ENCODE measurements at regions not wholly inside any gene's neighbourhood (a gene's known extent, or its start where the extent isn't known, plus 50 kb on each side); places are given as distances from the start of the nearest gene placed in this dataset.

DNA sequence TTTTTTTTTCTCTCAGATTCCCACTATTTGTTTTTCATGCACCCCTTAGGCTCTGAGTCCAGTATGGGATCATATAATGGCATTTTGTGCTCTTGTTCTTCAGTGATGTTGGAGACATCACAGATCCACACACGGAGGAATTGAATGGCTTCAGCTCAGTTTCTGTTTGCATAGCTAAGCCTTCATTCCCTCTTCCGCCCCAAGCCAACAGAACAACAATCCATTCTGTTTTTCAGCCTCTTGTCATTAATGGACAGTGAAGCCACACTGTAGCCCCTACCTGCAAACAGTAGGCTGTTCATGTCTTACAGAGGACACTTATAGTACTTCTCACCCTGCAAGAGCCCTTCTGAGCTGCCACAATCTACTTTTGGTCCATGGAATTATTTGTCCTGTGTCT, 64.0 kb upstream of the ZSWIM2 start:
- H3K4me2 ChIP-seq (ENCODE audit: low read depth, low read length, poor library complexity, severe bottlenecking), result no peak overlapping the region
- no peak overlapping the region for H2AFZ ChIP-seq (ENCODE audit: low read depth, low read length, severe bottlenecking)
- H3K4me3 ChIP-seq (ENCODE audit: insufficient read depth, low read length, poor library complexity, severe bottlenecking), result no peak overlapping the region
- no peak overlapping the region for H3K27ac ChIP-seq (ENCODE audit: low read depth, low read length)
- TF ChIP-seq, protein P1, sequence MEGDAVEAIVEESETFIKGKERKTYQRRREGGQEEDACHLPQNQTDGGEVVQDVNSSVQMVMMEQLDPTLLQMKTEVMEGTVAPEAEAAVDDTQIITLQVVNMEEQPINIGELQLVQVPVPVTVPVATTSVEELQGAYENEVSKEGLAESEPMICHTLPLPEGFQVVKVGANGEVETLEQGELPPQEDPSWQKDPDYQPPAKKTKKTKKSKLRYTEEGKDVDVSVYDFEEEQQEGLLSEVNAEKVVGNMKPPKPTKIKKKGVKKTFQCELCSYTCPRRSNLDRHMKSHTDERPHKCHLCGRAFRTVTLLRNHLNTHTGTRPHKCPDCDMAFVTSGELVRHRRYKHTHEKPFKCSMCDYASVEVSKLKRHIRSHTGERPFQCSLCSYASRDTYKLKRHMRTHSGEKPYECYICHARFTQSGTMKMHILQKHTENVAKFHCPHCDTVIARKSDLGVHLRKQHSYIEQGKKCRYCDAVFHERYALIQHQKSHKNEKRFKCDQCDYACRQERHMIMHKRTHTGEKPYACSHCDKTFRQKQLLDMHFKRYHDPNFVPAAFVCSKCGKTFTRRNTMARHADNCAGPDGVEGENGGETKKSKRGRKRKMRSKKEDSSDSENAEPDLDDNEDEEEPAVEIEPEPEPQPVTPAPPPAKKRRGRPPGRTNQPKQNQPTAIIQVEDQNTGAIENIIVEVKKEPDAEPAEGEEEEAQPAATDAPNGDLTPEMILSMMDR (IDR thresholded peaks at IDR 0.05; ENCODE audit: insufficient read depth, low read length, poor library complexity, severe bottlenecking), result no peak
- H3K36me3 ChIP-seq (ENCODE audit: low read length), result no peaks in the 10 kb centered on the region
- no peaks in the 10 kb centered on the region for H3K9me2 ChIP-seq (replicated peaks; ENCODE audit: insufficient read depth, low read length)
- H3F3A ChIP-seq (ENCODE audit: insufficient read depth), result no peaks in the 10 kb centered on the region
- H3K27me3 ChIP-seq (ENCODE audit: low read length), result no peaks in the 10 kb centered on the region
- no peak overlapping the region for H3K9ac ChIP-seq (ENCODE audit: low read length)
- H4K20me1 ChIP-seq (ENCODE audit: low read depth, low read length), result no peaks in the 10 kb centered on the region
- no peaks in the 10 kb centered on the region for H3K9me3 ChIP-seq (ENCODE audit: insufficient read depth, low read length)
- no peaks in the 10 kb centered on the region for H3K79me2 ChIP-seq (ENCODE audit: insufficient read depth, low read length)

DNA sequence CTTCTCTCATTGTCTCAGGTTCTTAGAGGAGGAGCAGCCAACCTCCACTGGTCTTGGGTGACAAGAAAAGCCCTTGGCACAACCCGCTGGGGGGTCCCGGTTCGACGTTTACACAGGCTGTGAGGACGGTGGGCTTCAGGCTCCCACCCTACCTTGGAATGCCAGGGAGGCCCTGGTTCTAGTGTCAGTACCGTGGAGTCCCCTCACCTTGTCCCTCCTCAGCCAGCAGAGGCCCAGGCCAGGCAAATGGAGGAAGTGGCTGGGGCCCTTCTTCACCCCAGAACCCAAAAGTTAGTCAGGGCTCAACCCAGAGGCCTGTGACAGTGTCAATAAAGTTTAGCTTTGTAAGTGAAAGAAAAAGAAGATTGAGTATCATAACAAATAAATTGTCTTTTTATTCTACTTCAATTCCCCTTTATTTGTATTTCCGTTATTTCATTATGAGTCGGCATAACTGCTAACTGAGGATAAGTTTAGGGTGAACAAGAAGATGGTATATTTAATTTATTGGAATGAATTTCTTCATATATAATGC, 62.6 kb upstream of the ZSWIM2 start:
- Histone ChIP-seq H4K20me1 (ENCODE audit: low read depth, low read length) (no peaks in the 10 kb centered on the region), H3K27me3 (ENCODE audit: low read length) (no peaks in the 10 kb centered on the region), H3K4me2 (ENCODE audit: low read depth, low read length, poor library complexity, severe bottlenecking) (no peak overlapping the region), H2AFZ (ENCODE audit: low read depth, low read length, severe bottlenecking) (no peak overlapping the region), H3K9me2 (replicated peaks; ENCODE audit: insufficient read depth, low read length) (no peaks in the 10 kb centered on the region), H3K79me2 (ENCODE audit: insufficient read depth, low read length) (no peaks in the 10 kb centered on the region), H3K9me3 (ENCODE audit: insufficient read depth, low read length) (no peaks in the 10 kb centered on the region), H3F3A (ENCODE audit: insufficient read depth) (no peaks in the 10 kb centered on the region), H3K27ac (ENCODE audit: low read depth, low read length) (no peak overlapping the region), H3K9ac (ENCODE audit: low read length) (no peak overlapping the region), H3K4me3 (ENCODE audit: insufficient read depth, low read length, poor library complexity, severe bottlenecking) (no peak overlapping the region), H3K36me3 (ENCODE audit: low read length) (no peaks in the 10 kb centered on the region)
- TF ChIP-seq, protein P1 (IDR thresholded peaks at IDR 0.05; ENCODE audit: insufficient read depth, low read length, poor library complexity, severe bottlenecking), result no peak
- no peak for TF ChIP-seq EZH2phosphoT487 (conservative IDR thresholded peaks at IDR 0.05; ENCODE audit: low read length)

DNA sequence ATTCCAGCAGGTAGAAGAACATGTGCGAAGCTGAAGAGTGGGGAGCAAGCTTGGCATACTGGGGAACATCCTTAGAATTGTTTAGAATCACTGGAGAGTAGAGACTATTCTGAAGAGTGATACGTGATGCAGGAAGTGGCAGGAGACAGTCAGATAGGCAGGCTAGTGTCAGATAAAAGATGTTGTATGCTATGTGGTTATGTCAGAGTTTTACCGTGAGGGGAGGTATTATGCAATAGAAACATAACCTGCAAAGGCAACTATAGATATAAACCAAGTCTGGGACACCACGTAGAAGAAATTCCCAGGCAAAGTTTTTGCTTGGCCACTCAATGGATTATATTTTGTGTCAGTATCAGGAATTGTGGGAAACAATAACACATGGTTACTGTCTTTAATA, 62.0 kb upstream of the ZSWIM2 start:
- Histone ChIP-seq H4K20me1 (ENCODE audit: low read depth, low read length) (no peaks in the 10 kb centered on the region), H3K36me3 (ENCODE audit: low read length) (no peaks in the 10 kb centered on the region), H3K4me3 (ENCODE audit: insufficient read depth, low read length, poor library complexity, severe bottlenecking) (no peak overlapping the region), H3K9ac (ENCODE audit: low read length) (no peak overlapping the region), H3K4me2 (ENCODE audit: low read depth, low read length, poor library complexity, severe bottlenecking) (no peak overlapping the region), H3K9me3 (ENCODE audit: insufficient read depth, low read length) (no peaks in the 10 kb centered on the region), H2AFZ (ENCODE audit: low read depth, low read length, severe bottlenecking) (no peak overlapping the region), H3K79me2 (ENCODE audit: insufficient read depth, low read length) (no peaks in the 10 kb centered on the region), H3K27me3 (ENCODE audit: low read length) (no peaks in the 10 kb centered on the region), H3K9me2 (replicated peaks; ENCODE audit: insufficient read depth, low read length) (no peaks in the 10 kb centered on the region), H3K27ac (ENCODE audit: low read depth, low read length) (no peak overlapping the region), H3F3A (ENCODE audit: insufficient read depth) (no peaks in the 10 kb centered on the region)
- TF ChIP-seq EZH2phosphoT487 (conservative IDR thresholded peaks at IDR 0.05; ENCODE audit: low read length), result no peak

DNA sequence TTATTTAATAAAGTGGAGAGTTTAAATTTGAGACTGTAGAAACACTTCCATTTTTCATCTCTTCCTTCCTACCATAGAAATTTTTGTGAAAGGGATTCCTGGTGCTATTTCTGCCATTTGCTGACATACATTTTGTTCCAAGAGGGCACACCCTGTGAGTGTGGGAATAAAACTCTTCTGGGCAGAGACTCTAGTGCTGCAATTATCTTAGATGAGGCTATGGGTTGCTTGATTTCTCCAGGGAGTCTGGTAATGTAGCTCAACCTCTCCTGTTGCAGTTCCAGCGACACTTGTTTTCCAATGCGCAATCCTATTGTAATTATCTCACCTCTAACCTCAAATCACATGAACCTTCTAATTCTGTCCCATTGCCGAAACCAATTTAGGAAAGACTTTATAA, 60.1 kb upstream of the ZSWIM2 start:
- TF ChIP-seq, protein P1 (IDR thresholded peaks at IDR 0.05; ENCODE audit: insufficient read depth, low read length, poor library complexity, severe bottlenecking), result no peak
- no peak for TF ChIP-seq EZH2phosphoT487 (conservative IDR thresholded peaks at IDR 0.05; ENCODE audit: low read length)
- no peak overlapping the region for H2AFZ ChIP-seq (ENCODE audit: low read depth, low read length, severe bottlenecking)
- H3K27ac ChIP-seq (ENCODE audit: low read depth, low read length), result no peak overlapping the region
- no peak overlapping the region for H3K4me3 ChIP-seq (ENCODE audit: insufficient read depth, low read length, poor library complexity, severe bottlenecking)
- no peaks in the 10 kb centered on the region for H3F3A ChIP-seq (ENCODE audit: insufficient read depth)
- no peaks in the 10 kb centered on the region for H3K36me3 ChIP-seq (ENCODE audit: low read length)
- no peaks in the 10 kb centered on the region for H4K20me1 ChIP-seq (ENCODE audit: low read depth, low read length)
- H3K79me2 ChIP-seq (ENCODE audit: insufficient read depth, low read length), result no peaks in the 10 kb centered on the region
- H3K9me3 ChIP-seq (ENCODE audit: insufficient read depth, low read length), result no peaks in the 10 kb centered on the region
- no peaks in the 10 kb centered on the region for H3K9me2 ChIP-seq (replicated peaks; ENCODE audit: insufficient read depth, low read length)
- no peak overlapping the region for H3K4me2 ChIP-seq (ENCODE audit: low read depth, low read length, poor library complexity, severe bottlenecking)
- H3K27me3 ChIP-seq (ENCODE audit: low read length), result no peaks in the 10 kb centered on the region
- H3K9ac ChIP-seq (ENCODE audit: low read length), result no peak overlapping the region
